Stimulated activated CD4-positive, alpha-beta T cell treated with anti-CD3 and anti-CD28 coated beads, Interleukin-4, amount 100 ng/mL, for 48 hours (primary cell): ENCODE measurements at regions not wholly inside any gene's neighbourhood (a gene's known extent, or its start where the extent isn't known, plus 50 kb on each side); places are given as distances from the start of the nearest gene placed in this dataset.

Experiments used
- DNase-seq, 2 donors: peaks; one replicate each; pipeline ENCODE4 v3.0.0-alpha.2; 2020; ENCODE audit warnings: low read depth in 2 of 2

DNA sequence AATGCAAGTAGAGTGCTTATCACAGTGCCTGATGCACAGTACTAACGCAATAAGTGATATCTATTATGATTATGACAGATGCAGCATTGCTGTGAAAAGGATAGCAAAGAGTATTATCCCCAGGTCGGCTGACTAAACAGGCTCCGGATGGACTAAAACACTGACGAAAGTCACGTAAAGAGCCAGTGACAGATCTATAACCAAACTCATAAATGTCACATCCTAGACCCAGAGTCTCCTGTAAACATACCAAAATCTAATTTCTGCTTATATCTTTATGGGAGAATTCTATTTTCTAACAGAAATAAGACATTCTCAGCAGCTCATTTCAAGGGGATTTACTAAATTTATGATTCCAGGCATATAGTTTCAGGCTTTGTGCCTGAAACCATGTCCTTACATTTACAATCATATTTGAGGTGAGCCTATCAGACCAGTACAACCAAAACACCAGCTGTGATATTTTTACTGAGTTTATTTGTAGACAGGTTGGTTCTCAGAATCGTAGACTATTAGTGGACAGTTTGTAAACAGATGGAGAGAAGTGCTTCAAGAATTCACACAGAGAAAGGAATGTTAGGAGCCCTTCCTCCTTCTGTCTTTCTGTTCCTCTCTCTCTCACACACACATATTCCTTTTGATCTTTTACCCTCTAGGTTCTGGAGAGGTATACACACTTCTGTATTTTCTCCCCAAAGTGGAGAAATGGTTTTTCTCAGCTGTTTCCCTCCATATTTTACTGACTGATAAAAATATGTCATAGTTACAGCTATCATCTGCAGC lies 52.4 kb upstream of the WDR26 start:
- no peak for DNase-seq

- DNase-seq = no peak
Measured at GRCh38 chr1:224488806-224489499, 54.4 kb upstream of the WDR26 start.

GRCh38 chr1:224489534-224490365 lies 55.2 kb upstream of the WDR26 start:
- no peak for DNase-seq

DNA sequence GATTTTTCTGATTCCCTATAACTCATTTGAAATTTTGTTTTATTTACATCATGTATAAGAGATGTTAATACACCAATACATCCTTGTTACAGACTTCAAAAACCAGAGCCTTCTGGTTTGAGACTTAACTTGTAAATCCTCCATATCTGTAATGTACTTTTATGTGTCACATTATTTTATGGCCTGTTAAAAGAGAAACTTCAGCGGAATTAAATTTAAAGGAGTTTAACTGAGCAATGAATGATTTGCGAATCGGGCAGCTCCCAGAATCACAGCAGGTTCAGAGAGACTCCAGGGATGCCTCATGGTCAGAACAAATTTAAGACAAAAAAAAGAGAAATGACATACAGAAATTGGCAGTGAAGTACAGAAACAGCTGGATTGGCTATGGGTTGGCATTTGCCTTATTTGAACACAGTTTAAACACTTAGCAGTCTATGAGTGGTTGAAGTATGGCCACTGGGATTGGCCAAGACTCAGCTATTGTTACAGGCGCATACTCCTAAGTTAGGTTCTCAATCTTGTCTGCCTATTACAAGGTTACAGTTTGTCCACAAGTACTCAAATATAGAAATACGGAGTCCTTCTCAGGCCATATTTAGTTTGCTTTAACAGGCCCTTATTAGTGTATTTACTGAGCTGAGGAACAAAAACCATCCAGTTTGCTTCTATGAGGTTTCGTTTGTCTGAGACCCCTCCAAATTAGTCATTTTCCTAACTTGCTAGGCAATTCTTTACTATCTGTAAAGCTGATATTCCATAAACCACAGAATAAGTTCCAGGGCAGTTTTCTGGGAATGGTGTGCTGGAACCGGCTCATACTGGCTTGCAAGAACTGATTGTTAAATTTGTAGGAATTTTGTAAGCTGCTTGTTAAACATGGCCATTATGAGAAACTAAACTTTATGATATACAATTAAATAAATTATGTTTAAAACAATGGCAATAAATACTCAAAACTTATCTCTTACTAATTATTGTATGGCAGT lies 56.2 kb upstream of the WDR26 start:
- DNase-seq = no peak

GRCh38 chr1:224492015-224492414 lies 57.4 kb upstream of the WDR26 start:
- DNase-seq = no peak

DNA sequence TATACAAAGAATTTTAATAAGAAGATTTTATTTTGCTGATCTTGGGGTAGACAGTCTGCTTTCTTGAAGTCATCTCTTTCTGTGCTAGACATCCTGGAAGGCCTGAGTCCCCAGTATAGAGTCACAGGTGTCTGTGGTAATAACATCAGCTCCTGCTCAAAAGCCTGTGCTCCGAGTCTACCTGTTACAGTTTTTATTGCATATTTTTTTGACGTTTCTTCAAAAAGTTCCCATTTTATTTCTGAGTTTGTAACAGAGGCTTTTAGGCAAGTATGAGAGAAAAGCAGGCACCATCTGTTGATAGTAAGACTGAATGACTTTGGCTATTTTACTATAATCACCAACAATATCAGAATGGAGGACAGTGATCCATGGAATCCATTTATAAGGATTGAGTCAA lies 58.0 kb upstream of the WDR26 start:
- no peak for DNase-seq

GRCh38 chr1:224493269-224493668 lies 58.7 kb upstream of the WDR26 start:
- no peak for DNase-seq

- DNase-seq = no peak
Measured at GRCh38 chr1:224494343-224494742, 59.7 kb upstream of the WDR26 start.

DNA sequence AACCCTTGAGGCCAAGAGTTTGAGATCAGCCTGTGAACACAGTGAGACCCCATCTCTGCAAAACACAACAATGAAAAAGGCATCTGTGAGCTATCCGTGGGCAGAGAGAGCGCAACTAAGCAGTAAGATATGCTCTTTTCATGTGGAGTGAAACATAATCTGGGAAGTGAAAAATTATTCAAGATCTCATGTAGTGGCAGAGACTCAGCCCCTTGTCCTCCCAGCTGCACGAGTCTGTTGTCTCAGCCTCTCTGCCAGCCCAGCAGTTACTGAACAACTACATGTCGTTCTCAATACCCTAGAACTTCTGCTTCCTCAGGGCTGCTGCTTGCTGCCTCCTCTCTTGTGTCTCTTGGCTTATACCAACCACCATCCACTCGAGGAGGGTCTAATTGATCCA lies 61.3 kb upstream of the WDR26 start:
- no peak for DNase-seq

DNA sequence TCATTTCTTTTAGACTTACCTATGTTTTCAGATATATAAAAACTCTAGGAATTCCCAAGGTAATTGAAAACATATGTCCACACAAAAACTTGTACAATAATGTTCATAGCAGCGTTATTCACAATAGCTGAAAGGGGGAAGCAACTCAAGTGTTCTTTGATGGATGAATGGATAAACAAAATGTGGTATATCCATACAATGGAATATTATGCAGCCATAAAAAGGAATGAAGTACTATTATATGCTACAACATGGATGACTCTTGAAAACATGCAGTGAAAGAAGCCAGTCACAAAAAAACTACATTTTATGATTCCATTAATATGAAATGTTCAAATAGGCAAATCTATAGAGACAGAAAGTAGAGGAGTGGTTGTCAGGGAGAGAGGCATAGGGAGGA lies 62.2 kb upstream of the WDR26 start:
- DNase-seq = no peak

- DNase-seq = peak; percentile 55 to 68
Measured at GRCh38 chr1:224497714-224498573, 63.3 kb upstream of the WDR26 start.

DNA sequence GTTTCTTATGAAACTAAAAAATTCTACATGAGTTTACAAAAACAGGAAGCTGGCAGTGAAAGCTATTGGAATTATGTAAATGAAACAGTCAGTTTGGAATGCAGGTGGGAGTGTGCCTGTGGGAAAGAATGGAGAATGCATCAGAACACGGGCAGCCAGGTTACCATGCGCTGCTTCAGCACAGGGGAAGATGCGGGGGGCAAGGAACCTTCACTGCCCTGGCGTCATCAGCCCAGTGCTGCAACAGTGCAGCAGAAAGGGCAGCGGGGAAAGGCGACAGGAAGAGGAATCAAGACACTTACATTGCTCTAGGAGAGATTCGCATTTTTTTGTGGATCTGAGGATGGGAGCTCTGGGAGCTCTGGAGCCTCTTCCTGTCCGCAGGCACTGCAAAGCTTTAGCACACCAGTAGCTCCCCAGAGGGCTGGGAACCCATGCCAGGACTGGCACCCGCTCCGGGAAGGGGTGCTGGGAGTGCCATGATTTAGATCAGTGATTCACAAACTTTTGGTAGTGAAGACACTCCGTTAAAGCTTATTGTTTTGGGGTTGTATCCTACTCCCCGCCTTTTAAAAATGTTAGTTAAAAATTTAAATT lies 64.1 kb upstream of the WDR26 start:
- DNase-seq = peak in 1 of 2 donors; percentile 10

GRCh38 chr1:224499204-224499603 lies 64.6 kb upstream of the WDR26 start:
- no peak for DNase-seq

GRCh38 chr1:224500796-224501195 lies 66.2 kb upstream of the WDR26 start:
- no peak for DNase-seq

DNA sequence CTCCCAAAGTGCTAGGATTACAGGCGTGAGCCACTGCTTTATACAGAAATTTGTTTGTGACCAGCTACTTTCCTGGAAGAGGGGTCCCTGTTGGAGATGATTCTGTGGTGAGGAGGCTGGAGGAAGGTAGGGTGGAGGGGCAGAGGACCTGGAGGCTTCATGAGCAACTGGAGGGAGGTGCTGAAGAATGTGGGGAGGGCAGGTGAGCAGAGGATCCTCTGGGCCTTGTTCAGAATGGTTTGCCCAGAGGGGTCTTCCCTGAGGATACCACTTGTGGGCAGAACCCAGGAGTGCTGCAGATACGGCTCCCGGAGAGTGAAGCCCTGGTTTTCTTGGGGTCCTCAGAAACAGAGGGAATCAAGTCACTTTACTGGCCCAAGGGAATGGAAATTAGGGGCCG lies 67.2 kb upstream of the WDR26 start:
- no peak for DNase-seq

GRCh38 chr1:224502459-224503160 lies 68.0 kb upstream of the WDR26 start:
- no peak for DNase-seq

- no peak for DNase-seq
Measured at GRCh38 chr1:224503161-224504118, 68.8 kb upstream of the WDR26 start.
